Mammary epithelial cell (primary cell): ENCODE measurements at regions not wholly inside any gene's neighbourhood (a gene's known extent, or its start where the extent isn't known, plus 50 kb on each side); places are given as distances from the start of the nearest gene placed in this dataset.

Source experiments
- CTCF ChIP-seq, 2 donors: IDR thresholded peaks in 1 of 2; conservative IDR thresholded peaks in 1 of 2; 2 replicates each; pipeline ENCODE4 v1.5.1; 2011 to 2012; ENCODE audit warnings: inconsistent platforms in 2 of 2, low read length in 2 of 2, mild to moderate bottlenecking in 2 of 2, control low read depth in 1 of 2, low read depth in 1 of 2; ENCODE audit not compliant: insufficient read depth in 1 of 2; ENCODE audit errors: extremely low read depth in 1 of 2
- EZH2 ChIP-seq: IDR thresholded peaks from 2 replicates; pipeline ENCODE4 v1.6.1; 2012; ENCODE audit warnings: low read length, inconsistent platforms, borderline replicate concordance

- no peak for TF ChIP-seq CTCF (conservative IDR thresholded peaks at IDR 0.05 in 1 of 2, IDR thresholded peaks at IDR 0.05 in 1 of 2; ENCODE audit: extremely low read depth in 1 of 2, insufficient read depth in 1 of 2, low read depth in 1 of 2, low read length in 2 of 2)
- TF ChIP-seq EZH2, result no peak
These were observed 408.2 kb upstream of the NR3C2 start for GRCh38 chr4:148850257-148850995.
